ENCODE measurements at regions not wholly inside any gene's neighbourhood (a gene's known extent, or its start where the extent isn't known, plus 50 kb on each side); places are given as distances from the start of the nearest gene placed in this dataset.
A peak's percentile ranks its signal among the peaks of the same experiment; 100 is the strongest.

DNA sequence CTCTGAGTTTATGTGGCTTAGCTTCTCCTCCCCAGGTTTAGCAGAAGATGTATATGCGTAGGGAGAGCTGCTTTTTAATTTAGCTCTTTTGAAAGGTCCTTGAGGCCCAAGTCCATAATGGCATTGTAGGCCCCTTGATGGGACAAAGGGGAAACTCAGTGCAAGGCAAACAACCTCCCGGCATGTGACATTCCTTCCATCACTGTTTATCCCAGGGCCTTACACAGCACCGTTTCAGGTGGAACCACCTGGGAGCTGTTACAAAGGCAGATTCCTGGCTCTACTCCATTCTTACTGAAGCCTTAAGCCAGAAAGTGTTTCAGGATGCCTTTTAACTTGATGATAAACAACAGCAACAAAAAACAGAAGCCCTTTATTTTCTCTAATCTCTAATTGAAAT is 555.4 kb downstream of the SLC4A3 start:
- DNase-seq (ENCODE audit: low read depth), result no peak
- TF ChIP-seq, protein P1, sequence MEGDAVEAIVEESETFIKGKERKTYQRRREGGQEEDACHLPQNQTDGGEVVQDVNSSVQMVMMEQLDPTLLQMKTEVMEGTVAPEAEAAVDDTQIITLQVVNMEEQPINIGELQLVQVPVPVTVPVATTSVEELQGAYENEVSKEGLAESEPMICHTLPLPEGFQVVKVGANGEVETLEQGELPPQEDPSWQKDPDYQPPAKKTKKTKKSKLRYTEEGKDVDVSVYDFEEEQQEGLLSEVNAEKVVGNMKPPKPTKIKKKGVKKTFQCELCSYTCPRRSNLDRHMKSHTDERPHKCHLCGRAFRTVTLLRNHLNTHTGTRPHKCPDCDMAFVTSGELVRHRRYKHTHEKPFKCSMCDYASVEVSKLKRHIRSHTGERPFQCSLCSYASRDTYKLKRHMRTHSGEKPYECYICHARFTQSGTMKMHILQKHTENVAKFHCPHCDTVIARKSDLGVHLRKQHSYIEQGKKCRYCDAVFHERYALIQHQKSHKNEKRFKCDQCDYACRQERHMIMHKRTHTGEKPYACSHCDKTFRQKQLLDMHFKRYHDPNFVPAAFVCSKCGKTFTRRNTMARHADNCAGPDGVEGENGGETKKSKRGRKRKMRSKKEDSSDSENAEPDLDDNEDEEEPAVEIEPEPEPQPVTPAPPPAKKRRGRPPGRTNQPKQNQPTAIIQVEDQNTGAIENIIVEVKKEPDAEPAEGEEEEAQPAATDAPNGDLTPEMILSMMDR (conservative IDR thresholded peaks at IDR 0.05; ENCODE audit: low read length), result no peak
- H3K4me3 ChIP-seq (ENCODE audit: low read length), result no peak overlapping the region

GRCh38 chr2:220185766-220186305 is 558.4 kb downstream of the SLC4A3 start:
- DNase-seq (ENCODE audit: low read depth), result peak; percentile 35
- TF ChIP-seq, protein P1 (conservative IDR thresholded peaks at IDR 0.05; ENCODE audit: low read length), result no peak; the same call in 1 of the 2 replicates
- no peak overlapping the region for H3K4me3 ChIP-seq (ENCODE audit: low read length)

DNA sequence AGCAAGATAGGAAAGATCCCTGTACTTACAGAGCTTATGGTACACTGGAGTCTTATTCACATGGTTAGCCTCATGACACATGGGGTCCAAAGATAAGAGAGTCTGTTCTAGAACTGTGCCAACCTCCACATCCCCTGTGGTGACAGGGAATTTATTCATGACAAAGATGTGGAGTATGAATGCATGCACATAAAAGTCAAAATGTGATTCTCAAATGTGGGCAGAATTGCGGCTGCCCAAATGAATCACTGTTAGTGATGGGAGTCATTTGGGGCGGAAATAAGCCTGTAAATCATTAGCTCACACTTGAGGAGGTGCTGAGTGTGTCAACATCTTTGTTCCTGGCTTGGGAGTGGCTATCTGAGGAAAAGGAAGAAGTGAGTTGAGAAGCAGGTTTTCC is 560.6 kb downstream of the SLC4A3 start:
- TF ChIP-seq, protein P1 (conservative IDR thresholded peaks at IDR 0.05; ENCODE audit: low read length), result no peak
- DNase-seq (ENCODE audit: low read depth), result peak; percentile 61
- no peak overlapping the region for H3K4me3 ChIP-seq (ENCODE audit: low read length)

GRCh38 chr2:220191031-220191430 is 563.6 kb downstream of the SLC4A3 start:
- no peak for DNase-seq (ENCODE audit: low read depth)
- H3K4me3 ChIP-seq (ENCODE audit: low read length), result no peak overlapping the region
- TF ChIP-seq, protein P1 (conservative IDR thresholded peaks at IDR 0.05; ENCODE audit: low read length), result no peak

DNA sequence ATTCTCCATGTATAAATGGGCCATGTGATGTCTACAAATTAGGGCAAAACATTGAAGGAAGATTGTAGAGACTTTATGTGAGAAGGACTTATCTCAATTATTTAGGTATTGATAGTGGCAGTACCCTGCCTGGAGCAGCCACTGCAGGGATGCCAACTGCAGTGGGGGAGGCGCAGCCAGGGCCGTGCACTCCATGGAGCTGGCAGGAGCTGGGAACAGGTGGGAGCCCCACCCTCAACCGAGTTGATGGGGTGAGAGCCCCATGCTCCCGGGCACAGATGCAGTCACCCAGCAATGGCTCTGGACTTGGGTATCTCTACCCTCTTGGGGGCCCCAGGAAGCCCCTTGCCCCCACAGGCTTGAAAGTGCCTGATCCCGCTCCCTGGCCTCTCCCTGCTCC is 564.3 kb downstream of the SLC4A3 start:
- H3K4me3 ChIP-seq (ENCODE audit: low read length), result no peak overlapping the region
- no peak for DNase-seq (ENCODE audit: low read depth)
- TF ChIP-seq, protein P1 (conservative IDR thresholded peaks at IDR 0.05; ENCODE audit: low read length), result no peak

DNA sequence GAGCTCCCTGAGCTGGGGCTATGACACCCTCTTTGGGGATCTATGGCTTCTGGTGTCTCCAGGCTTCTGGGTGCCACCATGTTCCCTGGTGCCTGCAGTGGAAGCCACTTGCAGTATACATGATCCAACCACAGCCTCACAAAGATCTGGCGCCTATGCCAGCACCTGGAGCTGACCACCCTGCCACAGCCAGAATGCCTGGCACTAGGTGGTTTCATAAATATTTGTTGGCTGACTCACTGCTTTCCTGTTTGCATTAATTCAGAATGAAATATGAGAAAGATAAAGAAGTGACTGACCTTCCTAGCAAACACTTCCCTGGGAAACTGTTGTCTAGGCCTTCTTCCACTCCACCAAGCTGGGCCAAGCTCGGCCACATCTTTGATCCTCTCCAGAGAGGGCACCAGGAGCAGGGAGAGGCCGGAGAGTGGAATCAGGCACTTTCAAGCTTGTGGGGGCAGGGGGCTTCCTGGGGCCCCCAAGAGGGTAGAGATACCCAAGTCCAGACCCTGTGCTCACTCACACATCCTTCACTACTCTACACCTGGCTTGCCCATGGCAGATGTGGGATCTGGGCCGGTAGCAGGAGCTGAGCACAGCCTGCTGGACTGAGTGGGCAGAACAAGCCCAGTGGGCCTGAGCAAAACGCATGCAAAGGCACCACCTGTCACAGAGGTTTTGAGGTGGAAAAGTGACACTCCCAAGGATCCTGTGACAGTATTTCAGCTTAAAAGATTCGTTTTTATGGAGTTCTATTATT is 565.7 kb downstream of the SLC4A3 start:
- DNase-seq (ENCODE audit: low read depth), result no peak
- TF ChIP-seq, protein P1 (conservative IDR thresholded peaks at IDR 0.05; ENCODE audit: low read length), result no peak
- H3K4me3 ChIP-seq (ENCODE audit: low read length), result no peak overlapping the region

Data from AG10803 (cell line).